GM12891 (cell line): ENCODE measurements at regions not wholly inside any gene's neighbourhood (a gene's known extent, or its start where the extent isn't known, plus 50 kb on each side); places are given as distances from the start of the nearest gene placed in this dataset.

ENCODE experiments used
- PAX5 ChIP-seq: IDR thresholded peaks from 2 replicates; pipeline ENCODE4 v1.6.1; 2011; ENCODE audit warnings: low read length, moderate library complexity, mild to moderate bottlenecking; ENCODE audit not compliant: insufficient read depth, severe bottlenecking
- POLR2A ChIP-seq: IDR thresholded peaks from 2 replicates; pipeline ENCODE4 v1.6.1; 2011; ENCODE audit warnings: low read depth, low read length, control low read depth
- POLR2AphosphoS5 ChIP-seq: IDR thresholded peaks from 2 replicates; pipeline ENCODE4 v1.6.1; 2011; ENCODE audit warnings: low read depth, low read length, control low read depth
- POU2F2 ChIP-seq: IDR thresholded peaks from 2 replicates; pipeline ENCODE4 v1.6.1; 2011; ENCODE audit warnings: low read depth, mild to moderate bottlenecking, control low read depth, low read length, moderate library complexity
- SPI1 ChIP-seq: IDR thresholded peaks from 2 replicates; pipeline ENCODE4 v1.6.1; 2011; ENCODE audit warnings: low read depth, low read length, control low read depth
- TAF1 ChIP-seq: IDR thresholded peaks from 2 replicates; pipeline ENCODE4 v1.6.1; 2011; ENCODE audit warnings: low read depth, low read length, control low read depth

GRCh38 chr11:121808096-121808495 is 307.9 kb downstream of the BLID start:
- TF ChIP-seq TAF1 (no peak), POLR2A (no peak), POLR2AphosphoS5 (no peak), PAX5 (no peak), POU2F2 (no peak), SPI1 (no peak)
